GM04503 (cell line): ENCODE measurements at regions not wholly inside any gene's neighbourhood (a gene's known extent, or its start where the extent isn't known, plus 50 kb on each side); places are given as distances from the start of the nearest gene placed in this dataset.

Experiments
- DNase-seq: peaks from one replicate; pipeline ENCODE4 v3.0.0-alpha.2; 2012; ENCODE audit warnings: low read depth

GRCh38 chr20:23231561-23232218 is 118.9 kb upstream of the NXT1 start:
- no peak for DNase-seq

GRCh38 chr20:23230766-23231385 is 119.7 kb upstream of the NXT1 start:
- no peak for DNase-seq

- no peak for DNase-seq
These were observed 120.6 kb upstream of the NXT1 start for GRCh38 chr20:23229989-23230388.

- DNase-seq: no peak
These were observed 121.7 kb upstream of the NXT1 start for GRCh38 chr20:23228912-23229311.

- DNase-seq: no peak
These were observed 122.6 kb upstream of the NXT1 start for GRCh38 chr20:23227976-23228375.

GRCh38 chr20:23227274-23227673 is 123.3 kb upstream of the NXT1 start:
- DNase-seq: no peak

GRCh38 chr20:23226612-23227265 is 123.9 kb upstream of the NXT1 start:
- DNase-seq: no peak

GRCh38 chr20:23225407-23226060 is 125.1 kb upstream of the NXT1 start:
- peak; percentile 86 for DNase-seq

GRCh38 chr20:23224806-23225205 is 125.8 kb upstream of the NXT1 start:
- no peak for DNase-seq

- DNase-seq: no peak
These were observed 126.5 kb upstream of the NXT1 start for GRCh38 chr20:23223908-23224580.

GRCh38 chr20:23222531-23223200 is 127.9 kb upstream of the NXT1 start:
- DNase-seq: no peak

- no peak for DNase-seq
These were observed 130.9 kb upstream of the CD93 start for GRCh38 chr20:23217023-23217422.

- DNase-seq: no peak
These were observed 129.3 kb upstream of the CD93 start for GRCh38 chr20:23215344-23215995.

- no peak for DNase-seq
These were observed 128.8 kb upstream of the CD93 start for GRCh38 chr20:23214903-23215302.

- DNase-seq: no peak
These were observed 126.4 kb upstream of the CD93 start for GRCh38 chr20:23212464-23212995.

- DNase-seq: no peak
These were observed 125.9 kb upstream of the CD93 start for GRCh38 chr20:23212011-23212410.

- no peak for DNase-seq
These were observed 125.0 kb upstream of the CD93 start for GRCh38 chr20:23211164-23211563.

- DNase-seq: no peak
These were observed 121.9 kb upstream of the CD93 start for GRCh38 chr20:23207826-23208540.

- DNase-seq: no peak
These were observed 120.9 kb upstream of the CD93 start for GRCh38 chr20:23206995-23207394.

GRCh38 chr20:23206061-23206460 is 119.9 kb upstream of the CD93 start:
- DNase-seq: no peak
